Suprapubic skin (tissue), 4 donors: ENCODE measurements at regions not wholly inside any gene's neighbourhood (a gene's known extent, or its start where the extent isn't known, plus 50 kb on each side); places are given as distances from the start of the nearest gene placed in this dataset.

Experiments used
- CTCF ChIP-seq, 2 donors: fragments of 200-600 bp in 1 of 2; fragments of 450-650 bp in 1 of 2; sonication (generic) in 1 of 2; IDR thresholded peaks; one replicate each; pipeline ENCODE4 v1.5.1; 2016 to 2019; ENCODE audit warnings: antibody characterized with exemption in 2 of 2, mild to moderate bottlenecking in 1 of 2, moderate library complexity in 1 of 2
- EP300 ChIP-seq: sonication (generic); formaldehyde crosslinking; IDR thresholded peaks from one replicate; pipeline ENCODE4 v1.6.1; 2017; ENCODE audit warnings: antibody characterized with exemption
- POLR2A ChIP-seq, 2 donors: fragments of 450-650 bp; IDR thresholded peaks; one replicate each; pipeline ENCODE4 v1.6.1; 2017; ENCODE audit warnings: antibody characterized with exemption in 2 of 2, mild to moderate bottlenecking in 2 of 2, moderate library complexity in 2 of 2
- POLR2AphosphoS5 ChIP-seq, 3 donors: sonication (generic); formaldehyde crosslinking; IDR thresholded peaks; one replicate each; pipeline ENCODE4 v1.6.1; 2017; ENCODE audit warnings: antibody characterized with exemption in 3 of 3

GRCh38 chr7:79862447-79863210 is 272.0 kb upstream of the GNAI1 start:
- TF ChIP-seq POLR2A (IDR thresholded peaks at IDR 0.05): no peak
- TF ChIP-seq CTCF (IDR thresholded peaks at IDR 0.05): no peak
- TF ChIP-seq POLR2AphosphoS5 (IDR thresholded peaks at IDR 0.05): no peak
- no peak for TF ChIP-seq EP300
